ENCODE measurements at regions not wholly inside any gene's neighbourhood (a gene's known extent, or its start where the extent isn't known, plus 50 kb on each side); places are given as distances from the start of the nearest gene placed in this dataset.

DNA sequence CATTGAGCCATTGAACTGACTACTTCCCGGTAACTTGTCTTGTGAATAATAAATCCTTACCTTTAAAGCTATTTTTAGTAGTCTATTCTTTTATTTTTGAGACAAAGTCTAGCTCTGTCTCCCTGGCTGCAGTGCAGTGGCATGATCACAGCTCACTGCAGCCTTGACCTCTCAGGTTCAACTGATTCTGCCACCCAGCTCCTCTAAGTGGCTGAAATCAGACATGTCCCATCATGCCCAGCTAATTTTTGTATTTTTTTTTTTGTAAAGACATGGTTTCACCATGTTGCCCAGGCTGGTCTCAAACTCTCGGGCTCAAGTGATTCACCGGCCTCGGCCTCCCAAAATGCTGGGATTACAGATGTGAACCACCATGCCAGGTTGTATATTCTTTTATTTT, 59.3 kb upstream of the PTGS2 start:
- ChIA-PET CTCF (interaction anchor here (2.6 kb wide), 1 partner anchor 17 kb away, joined by 11 read pairs; no protein-coding TSS in a partner anchor), POLR2A (no interaction called here)
- no peaks in the 10 kb centered on the region for H3K9me3 ChIP-seq (replicated peaks; ENCODE audit: control insufficient read depth, insufficient read depth, low read length)
- no peak overlapping the region for H2AFZ ChIP-seq (ENCODE audit: low read depth, low read length)
- no peak for TF ChIP-seq GATA2 (IDR thresholded peaks at IDR 0.05; ENCODE audit: insufficient read depth, insufficient read length, low read depth, low read length)
- no peak for TF ChIP-seq POLR2AphosphoS5 (IDR thresholded peaks at IDR 0.05; ENCODE audit: insufficient read depth, low read depth, low read length)
- TF ChIP-seq, protein P1, sequence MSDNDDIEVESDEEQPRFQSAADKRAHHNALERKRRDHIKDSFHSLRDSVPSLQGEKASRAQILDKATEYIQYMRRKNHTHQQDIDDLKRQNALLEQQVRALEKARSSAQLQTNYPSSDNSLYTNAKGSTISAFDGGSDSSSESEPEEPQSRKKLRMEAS (IDR thresholded peaks at IDR 0.05; ENCODE audit: insufficient read depth, insufficient read length) = no peak
- TF ChIP-seq MYC (IDR thresholded peaks at IDR 0.05; ENCODE audit: low read depth, low read length) = no peak
- TF ChIP-seq JUN (IDR thresholded peaks at IDR 0.05; ENCODE audit: borderline replicate concordance, insufficient read depth, insufficient read length, low read depth) = no peak
- no peak for TF ChIP-seq POLR2A (IDR thresholded peaks at IDR 0.05; ENCODE audit: low read depth, low read length)
- TF ChIP-seq, protein P2, sequence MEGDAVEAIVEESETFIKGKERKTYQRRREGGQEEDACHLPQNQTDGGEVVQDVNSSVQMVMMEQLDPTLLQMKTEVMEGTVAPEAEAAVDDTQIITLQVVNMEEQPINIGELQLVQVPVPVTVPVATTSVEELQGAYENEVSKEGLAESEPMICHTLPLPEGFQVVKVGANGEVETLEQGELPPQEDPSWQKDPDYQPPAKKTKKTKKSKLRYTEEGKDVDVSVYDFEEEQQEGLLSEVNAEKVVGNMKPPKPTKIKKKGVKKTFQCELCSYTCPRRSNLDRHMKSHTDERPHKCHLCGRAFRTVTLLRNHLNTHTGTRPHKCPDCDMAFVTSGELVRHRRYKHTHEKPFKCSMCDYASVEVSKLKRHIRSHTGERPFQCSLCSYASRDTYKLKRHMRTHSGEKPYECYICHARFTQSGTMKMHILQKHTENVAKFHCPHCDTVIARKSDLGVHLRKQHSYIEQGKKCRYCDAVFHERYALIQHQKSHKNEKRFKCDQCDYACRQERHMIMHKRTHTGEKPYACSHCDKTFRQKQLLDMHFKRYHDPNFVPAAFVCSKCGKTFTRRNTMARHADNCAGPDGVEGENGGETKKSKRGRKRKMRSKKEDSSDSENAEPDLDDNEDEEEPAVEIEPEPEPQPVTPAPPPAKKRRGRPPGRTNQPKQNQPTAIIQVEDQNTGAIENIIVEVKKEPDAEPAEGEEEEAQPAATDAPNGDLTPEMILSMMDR (IDR thresholded peaks at IDR 0.05; ENCODE audit: extremely low read depth in 1 of 2, insufficient read depth in 1 of 2, low read depth in 1 of 2, low read length in 2 of 2) = no peak
- TF ChIP-seq FOS (IDR thresholded peaks at IDR 0.05; ENCODE audit: borderline replicate concordance, insufficient read depth, low read length) = no peak
- no peak for TF ChIP-seq EZH2 (IDR thresholded peaks at IDR 0.05; ENCODE audit: borderline replicate concordance, low read depth, low read length, severe bottlenecking)
- H3K4me2 ChIP-seq (ENCODE audit: insufficient read depth, low read length) = no peak overlapping the region
- no peaks in the 10 kb centered on the region for H3K36me3 ChIP-seq (ENCODE audit: control insufficient read depth in 2 of 2, extremely low read depth in 1 of 2, insufficient read depth in 2 of 2, low read length in 2 of 2)
- no peak overlapping the region for H3K27ac ChIP-seq (ENCODE audit: insufficient read depth, low read depth, low read length)
- H3K9me1 ChIP-seq (replicated peaks; ENCODE audit: control insufficient read depth, extremely low read depth, insufficient read depth, low read length) = no peaks in the 10 kb centered on the region
- dilution Hi-C loops (cut with MboI; ENCODE audit: extremely low pct_ligation_motif_present, low sequenced_read_pairs) (no loop called here), intact Hi-C loops (cut with micrococcal nuclease) (no loop called here)
- H4K20me1 ChIP-seq (replicated peaks; ENCODE audit: control insufficient read depth, extremely low read depth, insufficient read depth, low read length) = no peaks in the 10 kb centered on the region
- DNase-seq (ENCODE audit: low read depth, low spot score) = no peak
- H3K79me2 ChIP-seq (ENCODE audit: control insufficient read depth, insufficient read depth, low read length) = no peaks in the 10 kb centered on the region
- BruUV-seq (replicated peaks) = no TSS peak
- H3K4me1 ChIP-seq (ENCODE audit: control insufficient read depth, extremely low read depth, insufficient read depth, low read length) = no peaks in the 10 kb centered on the region
- H3K27me3 ChIP-seq (ENCODE audit: control insufficient read depth in 2 of 2, insufficient read depth in 2 of 2, low read length in 2 of 2) = no peaks in the 10 kb centered on the region
- no peak overlapping the region for H3K4me3 ChIP-seq (replicated peaks in 1 of 3; ENCODE audit: insufficient read depth in 1 of 3, low read depth in 1 of 3, low read length in 3 of 3)
- H3K9ac ChIP-seq (replicated peaks; ENCODE audit: extremely low read depth, insufficient read depth, low read length) = no peak overlapping the region
- no peak for FAIRE-seq

Data from endothelial cell of umbilical vein (primary cell).